RWPE1 (cell line): ENCODE measurements at regions not wholly inside any gene's neighbourhood (a gene's known extent, or its start where the extent isn't known, plus 50 kb on each side); places are given as distances from the start of the nearest gene placed in this dataset.

ENCODE experiments used
- CTCF ChIA-PET: fragments of 350-600 bp; sonication (Branson Sonifier 250); formaldehyde crosslinking; extraction: SDS; loops from one replicate; lab custom pipeline; 2021; lab: Yijun Ruan, JAX
- POLR2A ChIA-PET: fragments of 400-600 bp; formaldehyde crosslinking; extraction: SDS; loops from one replicate; lab custom pipeline; 2020; ENCODE audit warnings: antibody characterized with exemption; ENCODE audit not compliant: low non-redundant PET; lab: Yijun Ruan, JAX
- DNase-seq: peaks from one replicate; pipeline ENCODE4 v3.0.0; 2012; ENCODE audit warnings: low spot score
- H3K27ac ChIP-seq: fragments of 450-650 bp; 2 replicates; pipeline ENCODE4 v1.5.1; 2017
- CTCF ChIP-seq: fragments of 450-650 bp; conservative IDR thresholded peaks from 2 replicates; pipeline ENCODE4 v1.5.1; 2017; ENCODE audit warnings: low read depth, mild to moderate bottlenecking

- ChIA-PET CTCF (interaction anchor here (0.6 to 0.7 kb wide), 3 partner anchors 20 to 718 kb away, joined by 3 to 4 read pairs (median 3); no protein-coding TSS in a partner anchor), POLR2A (no interaction called here)
- no peak for DNase-seq
- TF ChIP-seq CTCF, result no peak
- no peak overlapping the region for H3K27ac ChIP-seq
These were observed 78.9 kb downstream of the EMP1 start for GRCh38 chr12:13275241-13276085.

GRCh38 chr12:13273850-13274249 is 77.3 kb downstream of the EMP1 start:
- POLR2A ChIA-PET, result no interaction called here
- no peak for DNase-seq
- H3K27ac ChIP-seq, result no peak overlapping the region
- CTCF ChIA-PET, result no interaction called here
- no peak for TF ChIP-seq CTCF

GRCh38 chr12:13273097-13273496 is 76.6 kb downstream of the EMP1 start:
- ChIA-PET CTCF (no interaction called here), POLR2A (no interaction called here)
- DNase-seq, result no peak
- no peak overlapping the region for H3K27ac ChIP-seq
- no peak for TF ChIP-seq CTCF

GRCh38 chr12:13270817-13271216 is 74.3 kb downstream of the EMP1 start:
- POLR2A ChIA-PET, result no interaction called here
- no peak overlapping the region for H3K27ac ChIP-seq
- no peak for DNase-seq
- TF ChIP-seq CTCF, result no peak
- CTCF ChIA-PET, result interaction anchor here (0.6 kb wide), 1 partner anchor 777 kb away, joined by 3 read pairs; no protein-coding TSS in a partner anchor
